ENCODE measurements at regions not wholly inside any gene's neighbourhood (a gene's known extent, or its start where the extent isn't known, plus 50 kb on each side); places are given as distances from the start of the nearest gene placed in this dataset.
"Not testable (repeated sequence)": the region's sequence is repeated elsewhere in the genome, so short reads cannot be mapped to it uniquely, and the experiment has no call there.

DNA sequence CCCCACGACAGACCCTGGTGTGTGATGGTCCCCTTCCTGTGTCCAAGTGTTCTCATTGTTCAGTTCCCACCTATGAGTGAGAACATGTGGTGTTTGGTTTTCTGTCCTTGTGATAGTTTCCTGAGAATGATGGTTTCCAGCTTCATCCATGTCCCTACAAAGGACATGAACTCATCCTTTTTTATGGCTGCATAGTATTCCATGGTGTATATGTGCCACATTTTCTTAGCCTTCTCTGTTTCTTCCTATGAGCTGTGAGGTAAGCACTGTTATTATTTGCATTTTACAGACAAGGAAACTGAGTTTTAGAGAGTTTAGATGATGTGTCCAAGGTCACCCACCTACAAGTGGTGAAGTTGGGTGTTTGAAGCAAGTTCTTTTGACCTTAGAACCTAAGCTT lies 51.1 kb upstream of the BNC1 start:
- H3K4me1 Mint-ChIP-seq; H3K36me3 Mint-ChIP-seq (ENCODE audit: low read depth); H3K27me3 Mint-ChIP-seq; H3K9me3 Mint-ChIP-seq; ATAC-seq (replicated peaks); H3K4me3 Mint-ChIP-seq; H3K27ac Mint-ChIP-seq: not testable (repeated sequence)

DNA sequence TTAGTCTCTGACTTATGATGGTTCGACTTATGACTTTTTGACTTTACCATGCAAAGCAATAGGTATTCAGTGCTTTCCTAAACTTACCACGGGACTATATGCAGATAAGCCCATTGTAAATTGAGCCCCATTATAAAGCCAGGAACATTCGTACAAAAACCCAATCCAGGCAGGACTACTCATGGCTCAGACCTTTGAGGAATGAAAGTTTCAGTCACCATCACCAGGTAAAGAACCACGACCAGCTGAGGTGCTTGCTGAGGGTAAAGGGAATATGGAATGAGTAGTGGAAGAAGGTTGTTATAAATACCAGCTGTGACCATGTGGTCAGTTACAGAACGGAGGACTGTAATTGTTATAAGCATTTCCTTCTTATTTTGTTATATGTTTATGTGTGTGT lies 54.9 kb upstream of the BNC1 start:
- no peak overlapping the region for H3K27ac Mint-ChIP-seq
- no peak for ATAC-seq (replicated peaks)
- peaks cover 3% of the 10 kb centered on the region for H3K9me3 Mint-ChIP-seq
- peaks cover 4% of the 10 kb centered on the region for H3K27me3 Mint-ChIP-seq
- no peak overlapping the region for H3K4me3 Mint-ChIP-seq
- H3K4me1 Mint-ChIP-seq, result no peaks in the 10 kb centered on the region
- H3K36me3 Mint-ChIP-seq (ENCODE audit: low read depth), result no peaks in the 10 kb centered on the region

DNA sequence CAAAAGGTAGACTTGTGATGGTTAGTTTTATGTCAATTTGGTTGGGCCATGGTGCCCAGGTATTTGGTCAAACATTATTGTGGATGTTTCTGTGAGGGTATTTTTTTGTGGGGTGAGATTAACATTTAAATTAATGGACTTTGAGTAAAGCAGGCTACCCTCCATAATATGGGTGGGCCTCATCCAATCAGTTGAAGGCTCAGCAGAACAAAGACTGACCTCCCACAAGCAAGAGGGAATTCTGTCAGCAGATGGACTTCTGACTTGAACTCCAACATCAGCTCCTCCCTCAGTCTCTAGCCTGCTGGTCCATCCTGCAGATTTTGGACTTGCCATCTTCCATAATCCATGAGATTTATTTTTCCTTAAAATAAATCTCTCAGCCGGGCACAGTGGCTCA lies 55.6 kb upstream of the BNC1 start:
- no peaks in the 10 kb centered on the region for H3K36me3 Mint-ChIP-seq (ENCODE audit: low read depth)
- no peak for ATAC-seq (replicated peaks)
- H3K27me3 Mint-ChIP-seq, result peaks cover 4% of the 10 kb centered on the region

DNA sequence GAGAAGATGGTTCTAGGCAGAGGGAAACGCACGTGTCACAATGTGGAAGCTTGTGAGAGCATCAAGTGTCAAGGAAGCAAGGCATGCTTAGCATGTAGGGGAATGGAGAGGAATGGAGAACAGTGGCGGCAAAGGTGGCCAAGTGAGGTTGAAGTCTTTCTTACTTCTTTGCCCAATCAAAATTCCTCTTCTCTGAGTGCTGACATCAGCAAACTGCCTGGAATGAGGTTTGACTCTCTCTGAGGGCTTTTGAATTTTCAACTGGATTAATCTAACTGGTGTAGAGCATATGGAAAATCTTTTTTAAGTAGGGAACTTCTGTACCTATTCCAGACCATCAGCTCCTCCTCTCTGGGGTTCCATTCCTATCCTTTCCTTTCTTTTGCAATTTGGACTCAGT lies 61.9 kb upstream of the BNC1 start:
- no peak for ATAC-seq (replicated peaks)
- H3K4me1 Mint-ChIP-seq, result no peaks in the 10 kb centered on the region
- no peak overlapping the region for H3K4me3 Mint-ChIP-seq
- H3K9me3 Mint-ChIP-seq, result no peaks in the 10 kb centered on the region
- H3K36me3 Mint-ChIP-seq (ENCODE audit: low read depth), result no peaks in the 10 kb centered on the region
- H3K27me3 Mint-ChIP-seq, result peaks cover 17% of the 10 kb centered on the region
- H3K27ac Mint-ChIP-seq, result no peak overlapping the region

More for the DNA sequence above, 55.6 kb upstream of the BNC1 start:
- H3K9me3 Mint-ChIP-seq, result peaks cover 3% of the 10 kb centered on the region
- no peaks in the 10 kb centered on the region for H3K4me1 Mint-ChIP-seq
- H3K27ac Mint-ChIP-seq, result no peak overlapping the region
- no peak overlapping the region for H3K4me3 Mint-ChIP-seq

DNA sequence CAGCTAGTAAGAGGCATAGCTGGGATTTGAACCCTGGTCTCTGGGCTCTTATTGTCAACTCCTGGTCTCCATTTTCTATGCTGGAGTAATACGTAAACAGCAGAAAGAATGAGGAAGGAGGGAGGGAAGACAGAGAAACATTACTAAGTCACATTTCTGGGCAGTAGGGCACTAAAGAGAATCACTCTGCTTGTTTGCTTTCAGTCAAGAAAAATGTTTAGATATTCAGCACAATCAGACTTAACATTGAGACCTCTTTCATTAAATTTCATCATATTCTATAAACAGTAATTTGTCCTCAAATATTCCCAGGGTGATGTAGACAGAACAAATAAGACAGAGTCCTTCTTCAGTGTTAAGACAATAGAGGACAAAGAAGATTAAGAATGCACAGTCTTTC lies 67.7 kb upstream of the BNC1 start:
- Mint-ChIP-seq H3K27me3 (peaks cover 16% of the 10 kb centered on the region), H3K36me3 (ENCODE audit: low read depth) (no peaks in the 10 kb centered on the region), H3K9me3 (no peaks in the 10 kb centered on the region)

DNA sequence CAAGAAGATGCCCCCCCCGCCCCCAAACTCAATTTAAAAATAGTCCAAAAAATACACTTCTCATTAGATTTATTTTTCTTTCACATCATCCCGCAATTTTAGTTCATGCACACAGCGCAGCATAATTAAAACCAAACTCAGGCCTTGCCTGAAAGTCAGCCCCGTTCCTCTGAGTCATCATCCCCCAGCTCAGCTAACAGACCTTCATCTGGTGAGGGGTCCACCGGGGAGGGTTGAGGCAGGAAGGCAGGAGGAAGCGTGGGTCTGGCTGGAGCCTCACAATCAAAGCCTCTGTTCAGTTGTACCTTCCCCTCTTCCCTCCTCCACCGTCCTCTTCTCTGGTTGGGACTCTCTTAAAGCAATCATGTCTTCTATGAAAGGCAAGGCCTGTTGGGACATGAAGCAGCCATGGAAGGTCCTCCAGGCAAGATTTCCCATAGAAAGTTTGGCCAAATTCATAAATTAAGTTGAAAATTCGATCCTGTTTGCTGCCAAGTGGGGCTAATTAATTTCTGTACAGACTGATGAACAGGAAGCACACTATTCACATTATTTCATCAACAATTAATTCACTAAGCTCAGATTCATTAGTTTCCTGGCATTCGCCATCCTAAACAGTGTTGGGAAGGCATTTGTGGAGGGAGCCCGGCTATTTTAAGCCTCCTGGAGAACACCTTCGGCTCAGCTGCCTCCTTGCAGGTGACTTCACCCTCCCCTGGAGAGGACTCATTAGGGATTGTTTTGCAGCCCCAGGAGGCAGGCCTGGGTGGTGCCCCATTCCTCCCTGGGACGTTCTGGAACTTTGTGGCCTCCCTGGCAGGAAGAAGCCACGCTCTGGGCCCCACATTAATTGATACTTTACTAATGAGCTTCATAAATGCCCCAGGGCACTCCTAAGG lies 72.3 kb upstream of the BNC1 start:
- no peak for ATAC-seq (replicated peaks)
- Mint-ChIP-seq H3K36me3 (ENCODE audit: low read depth) (no peaks in the 10 kb centered on the region), H3K4me1 (no peaks in the 10 kb centered on the region), H3K9me3 (no peaks in the 10 kb centered on the region), H3K4me3 (no peak overlapping the region), H3K27me3 (peaks cover 13% of the 10 kb centered on the region), H3K27ac (no peak overlapping the region)

More for the DNA sequence above, 67.7 kb upstream of the BNC1 start:
- H3K4me1 Mint-ChIP-seq, result no peaks in the 10 kb centered on the region
- no peak overlapping the region for H3K4me3 Mint-ChIP-seq
- ATAC-seq (replicated peaks), result no peak
- H3K27ac Mint-ChIP-seq, result no peak overlapping the region

DNA sequence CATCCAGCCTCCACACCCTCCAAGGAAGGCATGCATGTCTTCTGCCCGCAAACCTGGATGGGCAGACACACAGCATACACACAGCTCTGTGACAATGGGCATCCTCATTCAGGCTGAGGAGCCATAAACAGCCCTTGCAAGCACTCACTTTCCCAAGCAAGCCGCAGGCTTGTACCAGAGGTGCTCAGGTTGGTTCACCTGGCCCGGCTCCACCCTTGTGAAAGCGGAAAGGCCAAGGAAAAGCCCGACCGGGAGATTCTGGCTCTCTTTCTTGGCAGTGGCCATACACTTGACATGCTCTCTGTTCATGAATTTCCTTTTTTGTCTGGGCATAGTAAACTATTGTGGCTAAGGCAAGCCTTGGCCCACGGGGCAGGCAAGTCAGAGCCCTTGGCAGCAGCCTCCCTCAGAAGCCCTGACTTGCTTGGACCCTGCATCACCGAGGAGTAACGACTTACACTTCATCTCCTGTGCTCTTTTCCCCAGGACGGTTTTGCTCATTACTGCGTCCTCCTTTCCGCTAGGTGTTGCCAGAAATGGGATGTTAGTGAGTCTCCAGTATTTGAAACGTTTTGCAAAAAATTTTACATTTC lies 74.6 kb upstream of the BNC1 start:
- no peak overlapping the region for H3K4me3 Mint-ChIP-seq
- H3K9me3 Mint-ChIP-seq, result no peaks in the 10 kb centered on the region
- peaks cover 26% of the 10 kb centered on the region for H3K27me3 Mint-ChIP-seq
- H3K4me1 Mint-ChIP-seq, result no peaks in the 10 kb centered on the region
- no peak overlapping the region for H3K27ac Mint-ChIP-seq
- no peaks in the 10 kb centered on the region for H3K36me3 Mint-ChIP-seq (ENCODE audit: low read depth)
- no peak for ATAC-seq (replicated peaks)

DNA sequence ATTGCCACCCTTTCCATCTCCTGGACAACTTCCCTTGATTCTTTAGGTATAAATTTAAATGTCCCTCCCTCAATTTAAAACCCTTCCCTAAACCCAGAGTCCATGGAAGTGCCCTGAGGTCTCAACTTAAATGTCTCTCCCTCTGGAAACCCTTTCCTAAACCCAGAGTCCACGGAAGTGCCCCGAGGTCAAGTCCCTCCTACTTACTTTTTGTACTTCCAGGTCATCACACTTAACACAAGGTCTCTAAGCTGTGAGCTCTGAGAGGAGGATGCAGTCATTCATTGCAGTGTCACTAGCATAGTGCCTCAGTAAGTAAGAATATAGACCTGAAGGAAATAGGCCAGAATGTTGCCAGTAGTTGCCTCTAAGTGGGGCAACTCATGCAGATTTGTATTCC lies 78.2 kb upstream of the BNC1 start:
- Mint-ChIP-seq H3K27me3 (peaks cover 40% of the 10 kb centered on the region), H3K27ac (no peak overlapping the region)

DNA sequence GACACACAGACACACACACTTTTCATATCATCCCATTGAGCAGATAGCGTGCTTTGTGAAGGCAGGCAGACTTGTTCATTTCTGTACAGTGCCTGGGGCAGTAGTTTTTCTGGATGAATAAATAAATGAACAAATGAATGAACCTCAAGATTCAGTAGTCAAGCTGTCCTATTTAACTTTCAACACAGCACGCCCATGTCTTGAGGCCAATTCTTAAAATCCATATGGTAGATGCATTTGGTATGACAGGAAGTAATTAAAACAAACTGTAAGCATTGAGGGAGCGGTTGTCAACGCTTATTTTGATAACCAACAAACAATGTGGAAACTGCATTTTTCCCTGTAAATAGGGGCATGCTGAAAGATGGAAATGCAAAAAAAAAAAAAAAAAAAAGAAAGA lies 80.0 kb upstream of the BNC1 start:
- peaks cover 41% of the 10 kb centered on the region for H3K27me3 Mint-ChIP-seq
- ATAC-seq (replicated peaks), result no peak
- H3K36me3 Mint-ChIP-seq (ENCODE audit: low read depth), result no peaks in the 10 kb centered on the region
- no peaks in the 10 kb centered on the region for H3K9me3 Mint-ChIP-seq
- H3K4me3 Mint-ChIP-seq, result no peak overlapping the region
- peaks cover 6% of the 10 kb centered on the region for H3K4me1 Mint-ChIP-seq
- H3K27ac Mint-ChIP-seq, result no peak overlapping the region

More for the DNA sequence above, 78.2 kb upstream of the BNC1 start:
- ATAC-seq (replicated peaks), result no peak
- H3K4me1 Mint-ChIP-seq, result peaks cover 6% of the 10 kb centered on the region
- no peaks in the 10 kb centered on the region for H3K9me3 Mint-ChIP-seq
- H3K36me3 Mint-ChIP-seq (ENCODE audit: low read depth), result no peaks in the 10 kb centered on the region
- no peak overlapping the region for H3K4me3 Mint-ChIP-seq

DNA sequence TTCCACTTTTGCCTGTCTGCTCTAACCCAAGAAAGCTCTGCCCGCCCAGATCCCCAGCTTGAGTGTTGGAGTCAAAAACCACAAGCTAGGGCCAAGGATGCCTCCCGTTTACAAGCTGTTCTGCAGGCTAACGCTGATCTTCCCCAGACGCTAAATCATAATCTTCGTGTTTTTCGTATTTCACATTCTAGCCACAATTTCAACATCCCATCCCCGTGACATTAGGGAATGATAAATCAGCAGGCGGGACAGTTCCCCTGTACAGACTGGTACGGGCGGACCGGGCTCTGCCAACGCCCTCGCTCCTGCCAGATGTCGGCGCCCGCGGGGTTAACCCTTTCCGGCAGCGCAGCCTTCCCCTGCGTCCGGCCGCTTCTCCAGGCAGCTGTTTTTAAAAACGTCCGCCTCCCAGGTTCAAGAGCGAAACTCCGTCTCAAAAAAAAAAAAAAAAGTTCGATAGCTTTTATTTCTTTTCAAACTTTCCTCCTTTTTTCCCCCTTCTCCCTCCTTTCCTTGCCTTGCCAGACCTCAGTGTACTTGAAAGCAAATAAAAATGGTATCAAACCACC lies 81.0 kb upstream of the BNC1 start:
- Mint-ChIP-seq H3K9me3 (no peaks in the 10 kb centered on the region), H3K27me3 (peaks cover 41% of the 10 kb centered on the region), H3K36me3 (ENCODE audit: low read depth) (no peaks in the 10 kb centered on the region), H3K4me3 (peak overlapping the region; percentile 23), H3K4me1 (peaks cover 6% of the 10 kb centered on the region), H3K27ac (no peak overlapping the region)
- ATAC-seq (replicated peaks), result no peak

DNA sequence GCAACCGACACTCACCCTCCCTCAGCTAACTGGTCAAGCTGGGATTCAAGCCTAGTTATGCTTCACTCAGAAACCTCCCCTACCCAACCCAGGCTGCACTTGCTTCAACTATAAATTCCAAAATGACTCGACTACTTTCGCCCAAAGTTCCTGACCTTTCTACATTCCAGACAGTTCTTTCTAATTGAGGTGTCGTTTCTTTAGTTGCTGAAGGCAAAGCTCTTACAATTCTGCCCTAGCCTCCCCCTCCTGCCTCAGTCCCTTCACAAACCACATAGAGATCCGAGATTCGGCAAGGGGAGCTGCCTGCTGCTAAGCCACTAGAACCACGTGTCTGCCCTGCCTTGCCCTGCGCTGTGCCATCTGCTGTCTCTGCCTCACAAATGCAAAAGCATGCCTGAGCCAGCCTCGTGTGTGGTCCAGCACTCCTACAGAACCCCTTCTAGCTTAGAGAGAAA lies 74.7 kb upstream of the SH3GL3 start:
- H3K4me1 Mint-ChIP-seq, result no peaks in the 10 kb centered on the region
- peaks cover 51% of the 10 kb centered on the region for H3K27me3 Mint-ChIP-seq
- no peak overlapping the region for H3K27ac Mint-ChIP-seq
- H3K4me3 Mint-ChIP-seq, result no peak overlapping the region
- H3K9me3 Mint-ChIP-seq, result no peaks in the 10 kb centered on the region
- no peaks in the 10 kb centered on the region for H3K36me3 Mint-ChIP-seq (ENCODE audit: low read depth)
- no peak for ATAC-seq (replicated peaks)

DNA sequence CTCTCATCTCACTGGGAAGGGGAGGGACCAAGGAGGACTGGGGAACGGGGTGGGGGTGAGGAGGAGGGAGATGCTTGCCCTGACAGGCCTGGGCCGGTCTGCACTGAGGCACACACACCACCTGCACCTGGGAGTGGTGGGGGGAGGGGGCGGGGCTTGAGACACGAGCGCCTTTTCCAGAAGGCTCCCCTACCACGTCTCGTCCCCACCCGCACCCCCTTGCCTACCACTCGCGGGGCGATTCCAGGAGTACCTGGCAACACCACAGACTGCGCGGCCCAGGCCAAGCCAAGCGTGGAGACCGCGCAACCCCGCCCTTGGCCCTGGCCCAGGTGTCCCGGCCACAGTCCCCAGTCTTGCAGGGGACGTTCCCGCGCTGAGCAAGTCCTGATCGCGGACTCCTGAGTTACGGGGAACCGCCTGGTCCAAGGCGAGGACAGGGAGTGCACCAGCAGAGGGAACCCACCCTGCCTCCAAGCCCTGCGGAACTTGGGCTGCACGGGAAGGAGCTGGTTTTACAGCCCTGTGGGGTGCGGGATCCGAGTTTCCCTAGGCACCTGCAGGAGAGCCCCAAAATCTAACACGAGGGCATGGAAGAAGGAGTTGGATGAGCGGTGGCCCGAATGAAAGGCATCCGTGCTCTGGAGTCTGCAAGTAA lies 68.1 kb upstream of the SH3GL3 start:
- Mint-ChIP-seq H3K36me3 (ENCODE audit: low read depth) (no peaks in the 10 kb centered on the region), H3K4me1 (no peaks in the 10 kb centered on the region), H3K4me3 (no peak overlapping the region), H3K27ac (no peak overlapping the region), H3K27me3 (peaks cover 44% of the 10 kb centered on the region), H3K9me3 (no peaks in the 10 kb centered on the region)
- ATAC-seq (replicated peaks), result no peak

DNA sequence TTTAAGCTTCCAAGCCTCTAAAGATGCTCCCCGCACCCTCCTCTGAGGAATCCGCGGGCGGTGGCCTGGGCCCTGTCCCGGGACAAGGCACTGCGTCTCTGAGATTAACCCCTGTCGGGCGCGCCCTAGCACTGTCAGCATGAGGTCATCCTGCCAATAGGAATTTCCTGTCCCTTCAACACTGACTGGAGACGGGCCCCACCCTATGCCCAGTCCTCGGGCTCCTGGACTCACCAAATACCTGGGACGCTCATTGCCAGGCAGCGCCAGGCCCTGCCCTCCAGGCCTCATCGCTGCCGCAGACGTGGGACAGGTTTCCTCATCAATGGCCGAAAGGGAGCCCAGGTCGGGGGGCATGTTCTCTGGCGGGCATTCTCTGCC lies 67.6 kb upstream of the SH3GL3 start:
- H3K4me3 Mint-ChIP-seq, result no peak overlapping the region
- H3K36me3 Mint-ChIP-seq (ENCODE audit: low read depth), result no peaks in the 10 kb centered on the region
- ATAC-seq (replicated peaks), result no peak
- H3K9me3 Mint-ChIP-seq, result no peaks in the 10 kb centered on the region
- peaks cover 39% of the 10 kb centered on the region for H3K27me3 Mint-ChIP-seq
- H3K27ac Mint-ChIP-seq, result no peak overlapping the region
- no peaks in the 10 kb centered on the region for H3K4me1 Mint-ChIP-seq

DNA sequence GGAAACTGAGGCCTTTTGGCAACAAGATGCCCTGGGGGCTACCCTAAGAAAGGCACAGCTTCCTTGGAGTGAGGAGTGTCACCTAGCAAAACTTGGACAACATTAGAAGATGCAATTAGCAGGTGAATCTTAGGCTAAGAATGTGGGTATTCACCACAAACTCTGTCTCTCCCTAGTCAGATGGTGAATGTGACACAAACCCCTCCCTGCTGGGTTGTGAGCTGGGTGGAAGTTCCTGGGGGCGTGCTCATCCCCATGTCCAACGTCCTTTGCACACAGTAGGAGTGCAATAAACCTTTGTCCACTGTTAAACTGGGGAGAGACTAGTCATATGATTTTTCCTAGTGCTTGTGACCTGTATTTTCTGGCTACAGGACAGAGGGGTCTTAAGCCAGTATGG lies 67.1 kb upstream of the SH3GL3 start:
- no peak overlapping the region for H3K27ac Mint-ChIP-seq
- ATAC-seq (replicated peaks), result no peak
- H3K27me3 Mint-ChIP-seq, result peaks cover 38% of the 10 kb centered on the region
- no peaks in the 10 kb centered on the region for H3K4me1 Mint-ChIP-seq
- no peak overlapping the region for H3K4me3 Mint-ChIP-seq
- H3K36me3 Mint-ChIP-seq (ENCODE audit: low read depth), result no peaks in the 10 kb centered on the region
- no peaks in the 10 kb centered on the region for H3K9me3 Mint-ChIP-seq

DNA sequence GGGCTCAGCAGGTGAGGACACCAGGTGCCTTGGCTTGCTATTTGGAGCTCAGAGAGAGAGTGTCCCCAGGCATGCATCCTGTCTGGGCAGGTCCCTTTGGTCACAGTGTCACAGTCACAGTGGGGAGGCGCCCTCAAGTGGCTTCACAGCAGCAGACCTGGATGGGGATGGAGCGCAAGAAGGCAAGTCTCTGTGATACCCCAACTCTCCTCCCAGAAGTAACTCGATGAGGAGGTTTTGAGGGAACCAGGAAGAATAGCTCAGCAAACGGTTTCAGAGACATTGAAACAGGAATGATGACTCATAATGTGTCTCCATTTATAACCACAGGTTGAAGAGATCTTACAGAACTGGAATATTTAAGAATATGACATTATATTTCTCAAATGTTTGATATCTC lies 66.5 kb upstream of the SH3GL3 start:
- no peaks in the 10 kb centered on the region for H3K36me3 Mint-ChIP-seq (ENCODE audit: low read depth)
- peak; percentile 73 for ATAC-seq (replicated peaks)
- H3K9me3 Mint-ChIP-seq, result no peaks in the 10 kb centered on the region
- H3K27ac Mint-ChIP-seq, result no peak overlapping the region
- no peak overlapping the region for H3K4me3 Mint-ChIP-seq
- no peaks in the 10 kb centered on the region for H3K4me1 Mint-ChIP-seq
- H3K27me3 Mint-ChIP-seq, result peaks cover 33% of the 10 kb centered on the region

Measured in activated T-helper 17 cell treated with anti-CD3 and anti-CD28 coated beads, Interleukin-2, amount 50 U/mL, for 72 hours (primary cell).